ENCODE measurements at regions not wholly inside any gene's neighbourhood (a gene's known extent, or its start where the extent isn't known, plus 50 kb on each side); places are given as distances from the start of the nearest gene placed in this dataset.
"Not testable (repeated sequence)": the region's sequence is repeated elsewhere in the genome, so short reads cannot be mapped to it uniquely, and the experiment has no call there.

GRCh38 chr2:90220623-90221299 lies 1529.3 kb downstream of the RPIA start:
- H3K27ac Mint-ChIP-seq; H3K4me3 Mint-ChIP-seq; H3K36me3 ChIP-seq (replicated peaks in 1 of 2; ENCODE audit: control insufficient read depth in 1 of 2, insufficient read depth in 2 of 2, low read length in 2 of 2); H3K4me1 Mint-ChIP-seq; H3K9me3 Mint-ChIP-seq; H3K36me3 Mint-ChIP-seq; H3K27ac ChIP-seq (ENCODE audit: low read depth in 1 of 2, low read length in 2 of 2); H3K4me2 ChIP-seq (replicated peaks; ENCODE audit: extremely low read depth, low read length, poor library complexity, severe bottlenecking); H3K9ac ChIP-seq (ENCODE audit: insufficient read depth, low read length, poor library complexity, severe bottlenecking); H3K27me3 ChIP-seq (ENCODE audit: control insufficient read depth in 2 of 2, insufficient read depth in 2 of 2, low read length in 2 of 2); H3K27me3 Mint-ChIP-seq (ENCODE audit: low read depth in 3 of 3); H3K4me3 ChIP-seq (replicated peaks in 1 of 3; ENCODE audit: low read depth in 2 of 3, low read length in 3 of 3); H3K9me3 ChIP-seq (replicated peaks in 1 of 2; ENCODE audit: control insufficient read depth in 1 of 2, insufficient read depth in 1 of 2, low read length in 2 of 2); H4K20me1 ChIP-seq (ENCODE audit: insufficient read depth, low read length); intact Hi-C loops (cut with micrococcal nuclease); H3K79me2 ChIP-seq (ENCODE audit: insufficient read depth, low read length); H2AFZ ChIP-seq (ENCODE audit: insufficient read depth, low read depth, low read length, poor library complexity, severe bottlenecking); DNase-seq; H3K4me1 ChIP-seq (ENCODE audit: control insufficient read depth in 1 of 2, insufficient read depth in 2 of 2, low read length in 2 of 2): not testable (repeated sequence)
- 100% methylated on average over 1 of the region's 2 CpGs for WGBS (ENCODE audit: insufficient coverage)

GRCh38 chr2:90221300-90221651 lies 1529.8 kb downstream of the RPIA start:
- Mint-ChIP-seq H3K27ac (no peak overlapping the region), H3K9me3 (no peaks in the 10 kb centered on the region), H3K36me3 (no peaks in the 10 kb centered on the region), H3K27me3 (ENCODE audit: low read depth in 3 of 3) (peaks cover 0 to 4% (median 0%) of the 10 kb centered on the region in 3 donors), H3K4me3 (no peak overlapping the region), H3K4me1 (peaks cover 3% of the 10 kb centered on the region)
- no peaks in the 10 kb centered on the region for H3K36me3 ChIP-seq (replicated peaks in 1 of 2; ENCODE audit: control insufficient read depth in 1 of 2, insufficient read depth in 2 of 2, low read length in 2 of 2)
- no peaks in the 10 kb centered on the region for H3K4me1 ChIP-seq (ENCODE audit: control insufficient read depth in 1 of 2, insufficient read depth in 2 of 2, low read length in 2 of 2)
- no peaks in the 10 kb centered on the region for H4K20me1 ChIP-seq (ENCODE audit: insufficient read depth, low read length)
- intact Hi-C loops (cut with micrococcal nuclease) = no loop called here
- no peak for DNase-seq
- no peak overlapping the region for H3K4me2 ChIP-seq (replicated peaks; ENCODE audit: extremely low read depth, low read length, poor library complexity, severe bottlenecking)
- H3K4me3 ChIP-seq (replicated peaks in 1 of 3; ENCODE audit: low read depth in 2 of 3, low read length in 3 of 3) = no peak overlapping the region
- H3K9ac ChIP-seq (ENCODE audit: insufficient read depth, low read length, poor library complexity, severe bottlenecking) = no peak overlapping the region
- no peak overlapping the region for H3K27ac ChIP-seq (ENCODE audit: low read depth in 1 of 2, low read length in 2 of 2)
- no peaks in the 10 kb centered on the region for H3K79me2 ChIP-seq (ENCODE audit: insufficient read depth, low read length)
- H2AFZ ChIP-seq (ENCODE audit: insufficient read depth, low read depth, low read length, poor library complexity, severe bottlenecking) = no peak overlapping the region
- no CpG with 5 or more reads among the region's 1 CpG for WGBS (ENCODE audit: insufficient coverage)
- TF ChIP-seq CTCF (IDR thresholded peaks at IDR 0.05) = no peak
- H3K9me3 ChIP-seq (replicated peaks in 1 of 2; ENCODE audit: control insufficient read depth in 1 of 2, insufficient read depth in 1 of 2, low read length in 2 of 2) = no peaks in the 10 kb centered on the region
- H3K27me3 ChIP-seq (ENCODE audit: control insufficient read depth in 2 of 2, insufficient read depth in 2 of 2, low read length in 2 of 2) = no peaks in the 10 kb centered on the region

- H3K36me3 Mint-ChIP-seq; H3K36me3 ChIP-seq (replicated peaks in 1 of 2; ENCODE audit: control insufficient read depth in 1 of 2, insufficient read depth in 2 of 2, low read length in 2 of 2); H3K27me3 ChIP-seq (ENCODE audit: control insufficient read depth in 2 of 2, insufficient read depth in 2 of 2, low read length in 2 of 2); H3K9me3 ChIP-seq (replicated peaks in 1 of 2; ENCODE audit: control insufficient read depth in 1 of 2, insufficient read depth in 1 of 2, low read length in 2 of 2); H3K4me2 ChIP-seq (replicated peaks; ENCODE audit: extremely low read depth, low read length, poor library complexity, severe bottlenecking); DNase-seq; H3K9me3 Mint-ChIP-seq; intact Hi-C loops (cut with micrococcal nuclease); H3K4me1 Mint-ChIP-seq; H3K27me3 Mint-ChIP-seq (ENCODE audit: low read depth in 3 of 3); H3K27ac Mint-ChIP-seq; H3K4me3 ChIP-seq (replicated peaks in 1 of 3; ENCODE audit: low read depth in 2 of 3, low read length in 3 of 3); H4K20me1 ChIP-seq (ENCODE audit: insufficient read depth, low read length); H3K4me3 Mint-ChIP-seq; H3K27ac ChIP-seq (ENCODE audit: low read depth in 1 of 2, low read length in 2 of 2); H3K79me2 ChIP-seq (ENCODE audit: insufficient read depth, low read length); H3K4me1 ChIP-seq (ENCODE audit: control insufficient read depth in 1 of 2, insufficient read depth in 2 of 2, low read length in 2 of 2); H3K9ac ChIP-seq (ENCODE audit: insufficient read depth, low read length, poor library complexity, severe bottlenecking); H2AFZ ChIP-seq (ENCODE audit: insufficient read depth, low read depth, low read length, poor library complexity, severe bottlenecking): not testable (repeated sequence)
Observed at GRCh38 chr2:90224767-90225166, 1533.3 kb downstream of the RPIA start.

- intact Hi-C loops (cut with micrococcal nuclease); H3K27ac ChIP-seq (ENCODE audit: low read depth in 1 of 2, low read length in 2 of 2); H3K4me1 ChIP-seq (ENCODE audit: control insufficient read depth in 1 of 2, insufficient read depth in 2 of 2, low read length in 2 of 2); H3K9ac ChIP-seq (ENCODE audit: insufficient read depth, low read length, poor library complexity, severe bottlenecking); H3K27ac Mint-ChIP-seq; H3K4me3 ChIP-seq (replicated peaks in 1 of 3; ENCODE audit: low read depth in 2 of 3, low read length in 3 of 3); DNase-seq; H3K9me3 Mint-ChIP-seq; H3K4me1 Mint-ChIP-seq; H2AFZ ChIP-seq (ENCODE audit: insufficient read depth, low read depth, low read length, poor library complexity, severe bottlenecking); H3K36me3 Mint-ChIP-seq; H3K79me2 ChIP-seq (ENCODE audit: insufficient read depth, low read length); H3K27me3 ChIP-seq (ENCODE audit: control insufficient read depth in 2 of 2, insufficient read depth in 2 of 2, low read length in 2 of 2); H3K4me3 Mint-ChIP-seq; H4K20me1 ChIP-seq (ENCODE audit: insufficient read depth, low read length); H3K4me2 ChIP-seq (replicated peaks; ENCODE audit: extremely low read depth, low read length, poor library complexity, severe bottlenecking); H3K36me3 ChIP-seq (replicated peaks in 1 of 2; ENCODE audit: control insufficient read depth in 1 of 2, insufficient read depth in 2 of 2, low read length in 2 of 2); H3K9me3 ChIP-seq (replicated peaks in 1 of 2; ENCODE audit: control insufficient read depth in 1 of 2, insufficient read depth in 1 of 2, low read length in 2 of 2); H3K27me3 Mint-ChIP-seq (ENCODE audit: low read depth in 3 of 3): not testable (repeated sequence)
- WGBS (ENCODE audit: insufficient coverage) = no CpG with 5 or more reads among the region's 5 CpGs
Observed at GRCh38 chr2:90226465-90227072, 1535.1 kb downstream of the RPIA start.

Data from CD14-positive monocyte (primary cell).